Activated T-helper 1 cell treated with anti-CD3 and anti-CD28 coated beads, Interleukin-12 subunit alpha, Interleukin-12 subunit beta, Interleukin-2, Interleukin-4 antibody, amounts not matched to agents 30 ng/mL and 10 ng/mL and 1 ng/mL, durations not matched to agents 14 hours and 24 hours and 36 hours (primary cell): ENCODE measurements at regions not wholly inside any gene's neighbourhood (a gene's known extent, or its start where the extent isn't known, plus 50 kb on each side); places are given as distances from the start of the nearest gene placed in this dataset.

Experiments
- DNase-seq: peaks from one replicate; pipeline ENCODE4 v3.0.0; 2021; ENCODE audit warnings: low spot score
- H3K27ac Mint-ChIP-seq: one replicate; pipeline ENCODE4 v1.8.0; 2021; ENCODE audit warnings: mild to moderate bottlenecking, mixed read lengths
- H3K27me3 Mint-ChIP-seq: one replicate; pipeline ENCODE4 v1.8.0; 2022; ENCODE audit warnings: mild to moderate bottlenecking, moderate library complexity, mixed read lengths; ENCODE audit not compliant: insufficient read depth
- H3K36me3 Mint-ChIP-seq: one replicate; pipeline ENCODE4 v1.8.0; 2021; ENCODE audit warnings: low read depth, mixed read lengths
- H3K4me1 Mint-ChIP-seq: one replicate; pipeline ENCODE4 v1.8.0; 2021; ENCODE audit warnings: low read depth, mixed read lengths
- H3K4me3 Mint-ChIP-seq: one replicate; pipeline ENCODE4 v1.8.0; 2021; ENCODE audit warnings: mild to moderate bottlenecking, moderate library complexity, mixed read lengths
- H3K9me3 Mint-ChIP-seq: one replicate; pipeline ENCODE4 v1.8.0; 2021; ENCODE audit warnings: mixed read lengths
- intact Hi-C: fragments of 100-400 bp; cut with micrococcal nuclease; formaldehyde crosslinking; loops from one replicate; pipeline ENCODE4 v1.15.1; 2024

GRCh38 chr12:60930151-60930550 lies 1330.1 kb upstream of the USP15 start:
- no peak overlapping the region for H3K27ac Mint-ChIP-seq
- intact Hi-C loops, result no loop called here
- no peaks in the 10 kb centered on the region for H3K36me3 Mint-ChIP-seq
- H3K9me3 Mint-ChIP-seq, result peaks cover 14% of the 10 kb centered on the region
- no peaks in the 10 kb centered on the region for H3K27me3 Mint-ChIP-seq
- no peak overlapping the region for H3K4me3 Mint-ChIP-seq
- no peaks in the 10 kb centered on the region for H3K4me1 Mint-ChIP-seq
- DNase-seq, result no peak

GRCh38 chr12:60935981-60936761 lies 1324.0 kb upstream of the USP15 start:
- intact Hi-C loops, result no loop called here
- DNase-seq, result no peak
- H3K27ac Mint-ChIP-seq, result no peak overlapping the region
- no peaks in the 10 kb centered on the region for H3K27me3 Mint-ChIP-seq
- no peak overlapping the region for H3K4me3 Mint-ChIP-seq
- no peaks in the 10 kb centered on the region for H3K36me3 Mint-ChIP-seq
- peaks cover 17% of the 10 kb centered on the region for H3K9me3 Mint-ChIP-seq
- H3K4me1 Mint-ChIP-seq, result no peaks in the 10 kb centered on the region

GRCh38 chr12:60947533-60947932 lies 1312.7 kb upstream of the USP15 start:
- H3K4me3 Mint-ChIP-seq, result no peak overlapping the region

GRCh38 chr12:60967128-60967527 lies 1293.1 kb upstream of the USP15 start:
- H3K27ac Mint-ChIP-seq, result no peak overlapping the region
- no peaks in the 10 kb centered on the region for H3K36me3 Mint-ChIP-seq
- no peak for DNase-seq
- H3K27me3 Mint-ChIP-seq, result no peaks in the 10 kb centered on the region
- peaks cover 4% of the 10 kb centered on the region for H3K9me3 Mint-ChIP-seq
- intact Hi-C loops, result no loop called here
- no peak overlapping the region for H3K4me3 Mint-ChIP-seq
- no peaks in the 10 kb centered on the region for H3K4me1 Mint-ChIP-seq

More at GRCh38 chr12:60947533-60947932, 1312.7 kb upstream of the USP15 start:
- no peak for DNase-seq
- intact Hi-C loops, result no loop called here
- Mint-ChIP-seq H3K36me3 (no peaks in the 10 kb centered on the region), H3K9me3 (no peaks in the 10 kb centered on the region), H3K27ac (no peak overlapping the region), H3K4me1 (no peaks in the 10 kb centered on the region), H3K27me3 (no peaks in the 10 kb centered on the region)

- no peak overlapping the region for H3K27ac Mint-ChIP-seq
- intact Hi-C loops, result no loop called here
- no peak for DNase-seq
- H3K4me3 Mint-ChIP-seq, result no peak overlapping the region
- no peaks in the 10 kb centered on the region for H3K36me3 Mint-ChIP-seq
- H3K4me1 Mint-ChIP-seq, result no peaks in the 10 kb centered on the region
- peaks cover 3% of the 10 kb centered on the region for H3K9me3 Mint-ChIP-seq
- no peaks in the 10 kb centered on the region for H3K27me3 Mint-ChIP-seq
Observed at GRCh38 chr12:60977966-60978365, 1282.2 kb upstream of the USP15 start.

- Mint-ChIP-seq H3K36me3 (no peaks in the 10 kb centered on the region), H3K4me3 (no peak overlapping the region), H3K27ac (no peak overlapping the region), H3K4me1 (no peaks in the 10 kb centered on the region), H3K27me3 (no peaks in the 10 kb centered on the region), H3K9me3 (peaks cover 11% of the 10 kb centered on the region)
- DNase-seq, result no peak
- intact Hi-C loops, result no loop called here
Observed at GRCh38 chr12:60980558-60980957, 1279.6 kb upstream of the USP15 start.

GRCh38 chr12:60981473-60981872 lies 1278.7 kb upstream of the USP15 start:
- no peak overlapping the region for H3K4me3 Mint-ChIP-seq
- no peak overlapping the region for H3K27ac Mint-ChIP-seq
- no peak for DNase-seq
- H3K27me3 Mint-ChIP-seq, result no peaks in the 10 kb centered on the region
- peaks cover 16% of the 10 kb centered on the region for H3K9me3 Mint-ChIP-seq
- intact Hi-C loops, result no loop called here
- no peaks in the 10 kb centered on the region for H3K4me1 Mint-ChIP-seq
- no peaks in the 10 kb centered on the region for H3K36me3 Mint-ChIP-seq

GRCh38 chr12:60992087-60992486 lies 1268.1 kb upstream of the USP15 start:
- Mint-ChIP-seq H3K4me1 (no peaks in the 10 kb centered on the region), H3K27ac (no peak overlapping the region), H3K9me3 (no peaks in the 10 kb centered on the region), H3K27me3 (no peaks in the 10 kb centered on the region), H3K36me3 (no peaks in the 10 kb centered on the region), H3K4me3 (no peak overlapping the region)
- DNase-seq, result no peak
- intact Hi-C loops, result no loop called here

- H3K4me3 Mint-ChIP-seq, result no peak overlapping the region
- no peaks in the 10 kb centered on the region for H3K27me3 Mint-ChIP-seq
Observed at GRCh38 chr12:60995256-60995825, 1264.9 kb upstream of the USP15 start.

GRCh38 chr12:60997869-60998378 lies 1262.3 kb upstream of the USP15 start:
- no peaks in the 10 kb centered on the region for H3K36me3 Mint-ChIP-seq
- no peak overlapping the region for H3K27ac Mint-ChIP-seq
- intact Hi-C loops, result no loop called here
- no peaks in the 10 kb centered on the region for H3K27me3 Mint-ChIP-seq
- peaks cover 10% of the 10 kb centered on the region for H3K9me3 Mint-ChIP-seq
- H3K4me3 Mint-ChIP-seq, result no peak overlapping the region
- no peaks in the 10 kb centered on the region for H3K4me1 Mint-ChIP-seq
- no peak for DNase-seq

More at GRCh38 chr12:60995256-60995825, 1264.9 kb upstream of the USP15 start:
- peaks cover 5% of the 10 kb centered on the region for H3K9me3 Mint-ChIP-seq
- no peak overlapping the region for H3K27ac Mint-ChIP-seq
- H3K4me1 Mint-ChIP-seq, result no peaks in the 10 kb centered on the region
- H3K36me3 Mint-ChIP-seq, result no peaks in the 10 kb centered on the region
- intact Hi-C loops, result no loop called here
- DNase-seq, result no peak

GRCh38 chr12:61009192-61009591 lies 1251.0 kb upstream of the USP15 start:
- Mint-ChIP-seq H3K36me3 (no peaks in the 10 kb centered on the region), H3K9me3 (no peaks in the 10 kb centered on the region), H3K27ac (no peak overlapping the region), H3K4me3 (no peak overlapping the region), H3K4me1 (no peaks in the 10 kb centered on the region), H3K27me3 (no peaks in the 10 kb centered on the region)
- no peak for DNase-seq
- intact Hi-C loops, result no loop called here

- Mint-ChIP-seq H3K27ac (no peak overlapping the region), H3K4me3 (no peak overlapping the region), H3K9me3 (no peaks in the 10 kb centered on the region), H3K36me3 (no peaks in the 10 kb centered on the region), H3K4me1 (no peaks in the 10 kb centered on the region), H3K27me3 (no peaks in the 10 kb centered on the region)
- no peak for DNase-seq
- intact Hi-C loops, result no loop called here
Observed at GRCh38 chr12:61011767-61012423, 1248.3 kb upstream of the USP15 start.

GRCh38 chr12:61018571-61018970 lies 1241.6 kb upstream of the USP15 start:
- Mint-ChIP-seq H3K4me3 (no peak overlapping the region), H3K9me3 (peaks cover 17% of the 10 kb centered on the region), H3K4me1 (no peaks in the 10 kb centered on the region), H3K27me3 (no peaks in the 10 kb centered on the region), H3K36me3 (no peaks in the 10 kb centered on the region), H3K27ac (no peak overlapping the region)
- intact Hi-C loops, result no loop called here
- no peak for DNase-seq
